PC-9 (cell line): ENCODE measurements at regions not wholly inside any gene's neighbourhood (a gene's known extent, or its start where the extent isn't known, plus 50 kb on each side); places are given as distances from the start of the nearest gene placed in this dataset.

Source experiments
- CTCF ChIP-seq: fragments of 200-600 bp; sonication (generic); conservative IDR thresholded peaks from 2 replicates; pipeline ENCODE4 v1.6.1; 2017; ENCODE audit warnings: mixed run types, antibody characterized with exemption, mild to moderate bottlenecking, moderate library complexity
- EZH2 ChIP-seq: fragments of 200-600 bp; sonication (generic); IDR thresholded peaks from 2 replicates; pipeline ENCODE4 v1.8.0; 2017; ENCODE audit warnings: antibody characterized with exemption, low read depth

GRCh38 chr5:115435065-115435777, 109.4 kb downstream of the FEM1C start:
- TF ChIP-seq CTCF (no peak), EZH2 (no peak)
